Stimulated activated CD8-positive, alpha-beta memory T cell treated with anti-CD3 and anti-CD28 coated beads, Interleukin-7, amount 100 ng/mL, for 1 hour (primary cell): ENCODE measurements at regions not wholly inside any gene's neighbourhood (a gene's known extent, or its start where the extent isn't known, plus 50 kb on each side); places are given as distances from the start of the nearest gene placed in this dataset.

Experiments used
- DNase-seq, 2 donors: peaks; one replicate each; pipeline ENCODE4 v3.0.0-alpha.2; 2020; ENCODE audit warnings: low read depth in 2 of 2

DNA sequence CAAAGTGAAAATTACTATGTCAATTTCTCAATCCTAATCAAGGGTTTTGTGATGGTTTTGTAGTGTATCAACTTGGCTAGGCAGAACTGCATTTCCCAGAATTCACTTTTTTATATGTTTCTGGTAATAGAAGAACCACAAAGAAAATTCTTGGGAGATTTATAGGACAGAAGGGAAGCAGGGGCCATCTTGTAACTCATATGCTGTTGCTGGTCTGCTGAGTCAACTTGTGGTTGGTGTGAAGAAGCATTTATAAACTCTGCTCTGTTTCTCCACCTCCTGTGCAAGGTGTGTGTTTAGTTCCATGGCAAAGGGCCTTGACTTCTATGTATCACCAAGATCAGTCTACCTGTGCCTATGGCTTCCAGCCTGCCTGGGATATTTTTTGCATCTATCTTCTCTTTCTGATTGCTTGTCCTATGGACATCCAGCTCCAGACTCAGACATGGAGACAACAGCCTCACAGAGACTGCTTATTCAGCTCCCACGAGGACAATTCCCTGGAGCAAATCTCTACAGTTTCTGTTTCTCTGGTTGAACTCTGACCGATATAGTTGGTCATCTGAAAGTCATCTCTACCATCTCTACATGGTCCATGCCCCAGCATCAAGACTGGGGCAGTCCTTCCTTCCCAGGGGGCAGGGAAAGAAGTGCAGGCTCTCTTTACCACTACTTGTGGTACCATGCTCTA lies 364.3 kb upstream of the DDHD1 start:
- no peak for DNase-seq

DNA sequence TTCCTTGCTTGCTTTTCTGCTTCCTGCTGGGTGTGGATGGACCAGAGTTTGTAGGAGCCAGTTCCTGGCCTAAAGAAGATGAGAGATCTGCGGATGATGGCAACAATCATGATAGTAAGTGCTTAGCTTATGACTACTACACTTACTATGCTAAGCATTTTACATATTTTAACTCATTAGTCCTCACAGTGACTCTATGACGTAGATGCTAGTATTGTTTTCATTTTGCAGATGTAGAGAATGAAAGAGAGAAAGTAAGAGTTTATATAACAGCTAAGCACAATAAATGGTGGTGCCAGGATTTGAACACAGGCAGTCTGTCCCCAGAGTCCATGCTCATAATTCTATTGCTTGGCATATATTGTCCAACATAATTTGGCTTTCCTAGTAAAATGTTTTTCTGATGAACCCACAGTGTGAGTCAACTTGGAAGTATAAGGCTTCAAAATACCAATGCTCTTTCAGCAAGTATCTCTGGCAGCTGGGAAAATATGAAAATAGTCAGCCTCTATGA lies 363.2 kb upstream of the DDHD1 start:
- DNase-seq, result no peak

DNA sequence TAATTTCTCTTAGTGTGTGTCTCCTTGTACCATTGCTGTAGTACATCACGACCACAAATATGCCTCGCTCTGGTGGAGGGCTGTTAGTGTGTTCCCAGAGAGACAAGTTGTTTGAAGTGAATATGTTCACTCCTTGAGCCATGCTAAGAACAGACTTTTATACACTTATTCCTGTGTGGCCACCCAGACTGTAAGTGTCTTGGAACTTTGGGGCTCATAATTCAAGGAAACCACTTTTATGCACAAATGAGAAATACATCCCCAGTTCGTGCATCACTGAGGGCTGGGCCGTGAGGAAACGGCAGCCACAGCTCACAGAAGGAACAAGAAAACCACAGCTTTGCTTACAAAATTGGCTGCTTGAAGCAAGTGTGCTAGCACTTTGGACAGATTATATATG lies 362.2 kb upstream of the DDHD1 start:
- DNase-seq, result no peak

DNA sequence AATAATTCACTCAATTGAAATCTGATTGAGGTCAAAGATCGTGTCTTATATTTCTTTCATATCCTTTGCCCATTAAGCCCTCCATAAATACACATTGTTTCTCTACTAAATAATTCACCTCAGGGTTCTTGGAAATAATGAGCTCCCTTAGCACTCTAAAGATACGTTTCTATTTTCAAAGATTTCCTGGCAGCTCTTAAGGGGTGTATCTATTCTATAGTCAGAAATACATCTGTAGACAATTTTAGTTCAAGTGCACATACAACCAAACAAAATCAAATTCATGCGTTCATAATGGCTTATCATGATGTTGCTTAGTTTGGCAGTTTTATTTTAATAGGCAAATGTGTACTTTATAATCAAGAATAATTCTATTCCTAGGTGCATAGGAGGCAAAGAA lies 361.1 kb upstream of the DDHD1 start:
- DNase-seq, result no peak

DNA sequence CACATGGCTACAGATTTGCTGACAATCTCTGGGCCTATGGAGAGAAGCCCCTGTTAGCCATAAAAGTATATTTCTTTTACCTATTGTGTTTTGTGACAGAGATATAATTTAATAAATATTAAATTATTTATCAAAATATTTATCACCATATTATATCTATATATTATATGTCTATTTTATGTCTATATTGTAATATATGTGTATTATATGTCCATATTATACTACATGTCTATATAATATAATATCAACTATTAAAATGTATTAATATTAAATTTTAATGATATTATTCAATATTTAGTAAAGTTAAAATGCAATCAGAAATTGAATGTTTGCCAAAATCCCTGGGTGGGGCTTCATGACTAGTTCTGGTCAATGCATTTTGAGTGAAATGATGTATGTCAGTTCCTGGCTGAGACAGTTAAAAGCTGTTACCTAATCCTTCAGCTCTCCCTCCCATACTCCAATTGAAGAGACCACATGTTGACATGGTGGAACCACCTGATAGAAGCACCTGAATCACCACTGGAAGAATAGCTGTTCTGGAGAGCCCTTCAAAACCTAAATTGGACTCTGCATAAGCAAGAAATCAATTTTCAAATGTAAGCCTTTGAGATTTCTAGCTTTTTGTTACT lies 357.3 kb upstream of the DDHD1 start:
- DNase-seq, result no peak

DNA sequence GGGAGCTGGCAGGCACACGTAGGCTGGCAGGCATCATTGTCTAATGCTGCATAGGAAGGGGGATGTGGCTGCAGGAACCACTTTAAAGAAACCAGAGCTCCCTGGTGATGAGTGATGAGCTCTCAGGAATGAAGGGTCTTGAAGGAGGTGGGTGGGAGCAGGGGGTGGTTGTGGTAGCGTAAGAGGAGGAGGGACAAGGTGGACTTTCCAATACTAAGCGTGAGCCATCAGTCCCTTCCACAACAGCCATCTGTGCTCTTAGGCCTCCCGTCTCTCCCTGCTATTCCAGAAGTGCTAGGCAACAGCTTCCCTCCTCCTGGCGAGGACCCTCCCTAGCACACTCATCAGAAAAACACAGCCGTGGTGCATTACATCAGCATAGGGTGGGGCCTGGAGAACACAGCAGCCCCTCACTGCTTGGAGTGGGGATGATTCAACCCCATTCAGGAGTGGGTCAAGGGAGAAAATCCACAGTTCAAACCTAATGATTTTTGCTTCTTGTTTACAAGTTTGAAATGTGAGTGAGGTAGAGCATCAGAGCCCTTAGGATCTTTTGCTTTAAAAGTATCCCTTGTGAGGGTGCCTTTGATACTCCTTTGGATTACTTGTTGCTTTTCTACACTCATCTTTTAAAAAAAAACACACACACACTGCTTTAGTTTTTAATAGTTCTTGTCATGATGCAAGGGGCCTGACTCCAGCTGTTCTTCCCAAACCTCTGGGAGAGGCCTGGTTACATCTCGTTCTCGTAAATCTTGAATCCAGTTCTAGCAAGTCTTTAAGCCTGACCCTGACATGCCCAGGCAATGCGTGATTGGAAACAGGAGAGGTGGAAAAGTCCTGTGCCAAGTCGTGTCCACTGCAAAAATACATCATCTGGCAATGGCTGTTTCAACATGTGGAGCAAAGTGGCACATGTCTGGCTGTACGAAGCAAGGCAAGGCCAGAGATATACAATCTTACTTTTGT lies 356.4 kb upstream of the DDHD1 start:
- no peak for DNase-seq

DNA sequence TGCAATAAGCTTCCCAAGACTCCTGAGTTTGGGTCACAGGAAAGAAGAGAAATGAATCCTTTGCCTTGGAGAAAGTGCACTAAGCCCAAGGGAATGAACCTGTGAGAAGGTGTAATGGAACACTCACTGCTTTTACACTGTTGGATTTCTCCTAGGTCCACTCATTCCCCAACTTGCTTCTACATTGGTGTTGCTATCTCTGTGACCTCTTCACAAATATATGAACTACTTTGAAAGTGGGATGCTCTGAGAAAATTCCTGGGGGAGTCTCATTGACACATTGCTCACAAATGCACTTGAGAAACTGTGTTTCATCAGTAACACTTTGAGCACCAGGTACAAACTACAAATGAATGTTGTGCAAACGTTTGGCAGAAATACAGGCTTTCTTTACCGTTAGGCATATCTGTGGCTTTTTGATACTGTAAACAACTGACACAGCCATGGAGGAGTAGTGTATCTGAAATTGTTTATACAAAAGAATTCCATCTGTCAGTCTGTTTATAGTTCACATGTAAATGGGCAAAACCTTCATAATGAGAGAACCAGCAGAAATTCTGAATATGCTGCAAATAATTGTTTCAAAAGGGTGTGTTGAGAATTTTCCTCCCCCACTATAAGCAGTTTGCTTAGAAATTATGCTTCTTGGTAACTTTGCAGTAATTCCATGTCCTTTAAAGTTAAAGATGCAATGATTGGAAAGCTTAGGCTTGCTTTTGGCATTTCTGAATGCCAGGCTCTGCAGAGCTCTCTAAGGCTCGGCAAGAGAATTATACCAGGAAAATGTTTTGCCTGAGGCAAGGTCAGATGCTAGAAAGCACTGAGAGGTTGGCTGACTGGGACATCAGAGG lies 348.5 kb upstream of the DDHD1 start:
- DNase-seq, result no peak

DNA sequence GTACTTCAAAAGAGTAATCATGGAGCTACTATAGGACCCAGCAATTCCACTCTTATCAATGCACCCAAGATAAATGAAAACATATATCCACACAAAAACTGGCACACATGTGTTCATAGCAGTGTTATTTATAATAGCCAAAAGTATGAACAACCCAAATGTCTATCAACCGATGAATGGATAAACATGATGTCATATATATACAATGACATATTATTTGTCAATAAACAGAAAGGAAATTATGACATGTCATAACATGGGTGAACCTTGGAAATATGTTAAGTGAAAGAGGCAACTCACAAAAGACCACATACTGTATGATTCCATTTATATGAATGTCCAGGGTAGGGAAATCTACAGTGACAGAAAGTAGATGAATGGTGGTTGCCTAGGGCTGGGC lies 347.1 kb upstream of the DDHD1 start:
- no peak for DNase-seq

DNA sequence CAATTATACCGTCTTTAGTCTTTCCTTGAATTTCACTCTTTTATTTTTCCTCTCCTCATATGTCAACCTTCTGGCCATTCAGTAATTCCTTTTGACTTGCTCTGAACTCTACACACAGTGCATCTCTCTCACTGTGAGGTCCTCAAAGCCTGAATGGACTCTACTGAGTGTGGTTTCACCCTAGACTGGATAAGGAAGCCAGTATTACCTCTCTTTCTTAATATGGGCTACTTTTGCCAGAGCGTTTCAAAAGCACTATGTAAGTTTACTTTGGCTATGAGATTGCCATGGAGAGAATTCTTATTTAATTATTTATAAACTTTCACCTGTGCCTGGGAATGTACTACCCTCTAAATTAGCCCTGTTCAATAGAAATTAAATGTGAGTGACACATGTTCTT lies 343.5 kb upstream of the DDHD1 start:
- no peak for DNase-seq

DNA sequence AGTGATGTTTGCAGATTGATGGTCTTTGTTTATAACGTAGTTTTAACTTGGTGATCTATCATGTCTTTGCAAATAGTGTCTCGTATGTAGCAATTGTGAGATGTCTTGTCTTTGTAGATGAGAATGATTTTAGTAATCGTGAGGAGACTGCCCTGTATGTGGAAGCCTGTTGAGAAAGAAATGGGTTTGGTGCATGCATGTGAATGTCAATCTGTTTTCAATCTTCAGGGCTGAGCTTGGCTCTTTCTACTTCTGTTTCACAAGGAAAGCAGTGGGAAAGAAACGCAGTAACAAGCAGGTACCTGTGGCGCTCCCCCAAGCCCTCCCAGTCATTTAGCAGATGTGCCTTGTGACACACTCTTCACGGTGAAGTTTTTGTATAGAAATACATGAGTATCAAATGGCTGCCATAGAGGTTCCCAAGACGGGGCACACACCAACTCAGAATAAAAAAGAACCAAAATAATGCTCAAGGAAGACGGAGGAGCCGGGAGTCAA lies 342.8 kb upstream of the DDHD1 start:
- DNase-seq, result no peak

DNA sequence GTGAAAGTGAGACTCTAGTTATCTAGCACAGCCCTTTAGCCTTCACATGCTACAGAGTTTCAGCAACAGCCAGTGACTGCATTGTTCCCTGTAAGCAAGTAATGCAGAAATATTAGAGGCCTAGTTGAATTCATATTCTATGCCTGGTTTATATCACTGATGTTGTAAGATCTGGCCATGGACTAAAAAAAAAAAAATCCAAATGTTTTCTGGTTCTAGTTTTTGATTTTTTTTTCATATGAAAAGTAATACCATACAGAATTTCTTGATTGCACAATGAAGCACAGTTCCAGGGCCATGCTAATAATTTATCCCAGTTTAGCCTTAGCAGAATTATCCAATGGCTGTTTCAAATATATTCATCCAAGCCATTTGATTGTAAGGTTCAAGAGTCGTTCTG lies 341.5 kb upstream of the DDHD1 start:
- no peak for DNase-seq

DNA sequence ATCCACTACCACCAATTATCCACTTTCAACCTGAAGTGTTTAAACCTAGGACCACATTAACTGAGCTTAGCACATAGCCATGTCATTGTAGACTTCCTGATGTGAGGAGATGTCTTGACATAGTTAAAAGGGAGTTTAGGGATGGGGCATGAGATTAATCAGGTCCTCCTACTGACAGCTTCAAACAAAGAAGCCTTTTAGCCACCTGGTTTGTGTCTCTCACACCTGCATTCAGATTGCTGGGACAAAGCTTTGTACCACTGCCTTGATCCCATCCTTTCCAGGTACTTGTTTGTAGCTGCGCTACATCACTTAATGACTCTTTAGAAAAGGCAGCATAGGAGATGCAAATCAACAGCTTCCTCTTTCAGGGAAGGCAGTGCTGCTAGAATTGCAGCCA lies 340.7 kb upstream of the DDHD1 start:
- DNase-seq, result no peak

DNA sequence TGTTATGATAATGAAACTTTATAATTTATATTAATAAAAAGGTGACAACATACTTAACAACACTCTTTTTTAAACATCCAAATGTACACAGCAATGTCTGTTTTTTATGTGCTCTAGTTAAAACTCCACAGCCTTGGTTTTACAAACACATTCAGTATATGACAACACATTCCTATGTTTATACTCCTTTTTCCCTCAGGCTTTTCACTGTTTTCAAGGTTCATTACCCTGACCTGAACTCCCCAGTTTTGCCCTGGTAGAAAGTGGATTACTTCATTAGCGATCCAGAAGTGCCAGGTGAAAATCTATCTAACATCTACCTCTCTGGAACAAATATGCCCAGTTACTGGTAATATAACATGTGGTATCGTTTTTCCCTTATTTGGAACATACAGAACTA lies 340.2 kb upstream of the DDHD1 start:
- no peak for DNase-seq

DNA sequence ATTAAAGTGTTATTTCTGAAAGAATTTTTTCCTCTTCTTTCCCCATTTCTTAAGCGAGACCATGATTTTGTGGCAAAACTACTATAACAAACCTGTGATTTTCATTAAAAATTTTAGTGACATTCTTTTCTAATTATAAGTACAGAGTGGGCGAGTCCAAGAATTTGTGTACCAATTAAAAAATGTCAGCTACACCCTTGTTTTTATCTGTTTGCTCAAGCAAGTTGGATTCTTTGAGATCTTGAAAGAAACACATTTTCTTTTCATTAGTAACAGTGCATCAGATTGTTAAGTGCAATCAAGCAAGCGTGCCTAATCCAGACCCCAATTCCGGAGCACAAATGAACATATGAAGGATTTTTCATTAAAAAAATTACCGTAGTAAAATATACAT lies 338.8 kb upstream of the DDHD1 start:
- no peak for DNase-seq

DNA sequence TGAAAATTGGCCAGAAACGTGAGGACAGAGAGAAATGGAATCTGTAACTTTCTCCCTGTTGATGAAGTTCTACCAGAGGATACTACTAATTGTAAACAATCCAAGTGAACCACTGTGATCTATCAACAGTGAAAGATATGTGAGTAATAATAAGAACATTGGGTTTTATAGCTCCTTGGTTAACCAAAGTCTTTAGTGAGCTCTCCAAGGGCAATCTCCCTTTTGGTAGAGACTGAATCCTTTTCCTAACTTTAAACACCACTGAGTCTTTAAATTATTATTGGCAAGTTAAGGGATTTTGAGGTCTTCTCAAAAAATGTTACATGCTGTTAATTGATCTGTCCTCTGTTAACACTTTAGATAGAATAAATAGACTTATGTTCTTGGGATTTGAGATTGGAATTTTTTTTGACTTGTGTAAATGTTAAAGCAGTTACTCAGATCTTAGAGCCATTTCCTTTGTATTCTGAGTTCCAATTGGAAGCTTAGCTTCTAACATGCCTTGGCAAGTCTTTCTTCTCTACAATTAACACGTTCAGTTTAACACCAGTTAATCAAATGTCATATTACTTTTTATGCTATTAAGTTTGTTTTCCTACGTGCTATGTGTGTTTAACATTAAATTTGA lies 338.2 kb upstream of the DDHD1 start:
- no peak for DNase-seq

DNA sequence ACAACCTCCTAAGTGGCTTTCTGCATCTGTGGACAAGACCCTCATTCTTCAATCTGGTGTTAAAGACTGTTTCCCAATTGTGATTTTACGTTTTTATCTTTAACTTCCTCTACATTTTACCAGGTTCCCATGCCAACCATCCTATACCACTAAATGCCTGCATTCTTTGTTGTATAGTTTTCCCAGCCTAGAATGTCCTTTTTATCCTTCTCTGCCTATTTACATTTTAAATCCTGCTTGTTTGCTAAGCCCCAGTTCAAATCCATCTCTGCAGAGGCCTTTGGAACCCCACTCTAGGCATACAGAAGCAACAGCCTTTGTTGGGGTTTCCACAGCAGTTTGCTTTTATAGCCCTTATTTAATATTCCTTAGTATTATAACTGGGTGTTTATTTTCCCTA lies 325.1 kb upstream of the DDHD1 start:
- DNase-seq, result no peak

DNA sequence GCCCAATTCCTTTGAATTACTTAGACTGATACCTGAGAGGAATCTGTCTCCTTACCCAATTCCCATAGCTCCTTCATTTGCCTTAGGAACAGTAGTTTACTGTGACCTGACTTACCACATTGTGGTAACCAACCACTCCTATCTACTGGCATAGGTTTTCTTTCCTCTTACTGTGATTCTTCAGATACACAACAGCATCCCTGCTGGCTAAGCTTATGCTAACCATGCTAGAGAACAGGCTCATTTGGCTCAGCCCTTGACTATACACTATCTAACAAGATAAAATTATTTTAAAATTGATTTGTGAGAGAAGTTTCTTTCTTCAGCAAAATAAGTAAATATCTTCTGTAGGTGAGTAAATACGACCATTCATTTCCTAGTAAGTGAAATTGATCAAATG lies 320.4 kb upstream of the DDHD1 start:
- DNase-seq, result no peak

DNA sequence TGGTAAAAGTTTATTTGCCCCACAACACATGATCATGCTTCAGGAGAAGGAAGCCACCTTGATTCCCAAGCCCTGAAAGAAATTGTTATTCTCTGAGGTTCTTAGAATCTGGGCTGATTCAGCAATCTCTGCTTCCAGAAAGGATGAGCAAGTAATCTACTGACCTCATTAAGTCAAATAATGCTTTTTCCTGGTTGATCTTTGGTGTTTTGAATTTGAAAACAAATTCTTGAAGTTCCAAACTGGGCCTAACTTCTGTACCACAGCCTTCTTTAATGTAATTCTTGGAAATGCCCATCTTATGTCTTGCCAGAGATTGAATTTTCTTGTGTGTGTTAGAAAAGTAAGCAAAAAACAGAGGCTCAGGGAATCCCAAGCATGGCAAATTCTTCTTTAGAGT lies 319.2 kb upstream of the DDHD1 start:
- DNase-seq, result no peak

DNA sequence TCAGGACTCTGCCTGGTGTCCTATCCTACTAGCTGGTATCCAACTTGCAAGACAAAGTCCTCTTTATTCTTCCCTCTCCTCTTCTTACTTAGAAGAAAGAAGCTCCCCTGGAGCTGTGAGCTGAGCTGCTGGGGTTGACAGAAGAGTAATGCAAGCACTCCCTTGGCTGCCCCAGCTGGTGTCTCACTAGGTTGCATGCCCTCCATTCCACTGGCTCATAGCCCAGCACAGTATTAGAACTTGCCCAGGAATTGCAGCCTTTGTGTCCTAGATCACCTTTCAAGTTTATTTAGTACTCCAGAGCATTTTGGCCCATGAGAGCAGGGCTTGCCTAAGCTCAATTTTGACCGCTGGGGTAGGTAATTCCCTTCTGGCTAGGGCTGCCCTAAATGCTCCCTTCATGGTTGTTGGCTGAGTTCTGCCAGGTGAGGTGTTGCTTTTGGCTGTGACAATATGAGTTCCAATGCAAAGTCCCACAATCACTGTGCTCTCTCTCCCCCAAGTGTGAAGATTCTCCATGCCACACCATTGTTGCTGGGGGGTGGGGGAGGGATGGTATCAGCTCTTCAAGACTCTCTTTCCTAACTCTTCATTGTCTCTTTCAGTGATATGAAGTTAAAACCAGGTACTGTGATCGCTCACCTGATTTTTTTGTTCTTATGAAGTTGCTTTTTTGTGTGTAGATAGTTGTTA lies 317.4 kb upstream of the DDHD1 start:
- DNase-seq, result no peak

DNA sequence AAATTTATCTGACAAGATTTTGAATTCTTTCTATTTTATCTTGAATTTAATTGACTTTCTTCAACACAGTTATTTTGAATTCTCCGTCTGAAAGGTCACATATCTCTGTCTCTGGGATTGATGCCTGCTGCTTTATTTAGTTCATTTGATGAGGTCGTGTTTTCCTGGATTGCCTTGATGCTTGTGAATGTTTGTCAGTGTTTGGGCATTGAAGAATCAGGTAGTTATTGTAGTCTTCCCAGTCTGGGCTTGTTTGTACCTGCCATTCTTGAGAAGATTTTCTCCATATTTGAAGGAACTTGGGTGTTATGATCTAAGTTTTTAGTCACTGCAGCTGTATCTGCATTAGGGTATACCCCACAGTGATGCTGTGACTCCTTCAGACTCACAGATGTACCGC lies 315.8 kb upstream of the DDHD1 start:
- DNase-seq, result no peak
